ENCODE measurements at regions not wholly inside any gene's neighbourhood (a gene's known extent, or its start where the extent isn't known, plus 50 kb on each side); places are given as distances from the start of the nearest gene placed in this dataset.

DNA sequence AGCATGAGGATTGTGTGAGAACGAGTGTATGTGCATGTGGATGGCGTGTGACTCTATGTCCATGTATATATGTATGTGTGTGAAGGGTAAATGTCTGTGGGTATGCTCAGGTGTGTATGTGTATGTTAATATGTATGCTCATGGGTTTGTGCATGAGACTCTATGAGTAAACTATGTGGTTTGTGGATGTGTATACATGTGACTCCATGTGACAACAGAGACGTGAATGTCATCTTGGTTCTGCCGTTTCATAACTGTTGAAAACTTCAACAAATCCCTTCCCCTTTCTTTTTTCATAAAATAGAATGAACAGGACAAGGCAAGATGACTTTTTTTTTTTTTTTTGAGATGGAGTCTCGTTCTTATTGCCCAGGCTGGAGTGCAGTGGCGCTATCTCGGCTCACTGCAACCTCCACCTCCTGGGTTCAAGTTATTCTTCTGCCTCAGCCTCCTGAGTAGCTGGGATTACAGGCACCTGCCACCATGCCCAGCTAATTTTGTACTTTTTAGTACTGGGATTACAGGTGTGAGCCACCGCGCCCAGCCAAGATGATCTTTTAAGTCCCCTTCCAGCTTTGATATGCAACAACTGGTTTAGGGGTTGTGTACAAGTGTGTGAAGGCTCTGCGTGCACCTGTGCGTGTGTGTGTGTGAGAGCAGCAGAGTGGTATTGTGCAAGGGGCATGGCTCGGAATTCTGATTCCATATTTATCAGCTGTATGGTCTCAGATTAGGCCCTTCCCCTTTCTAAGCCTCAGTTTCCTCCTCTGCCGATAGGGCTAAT lies 106.3 kb downstream of the EBNA1BP2 start:
- no peak for DNase-seq (ENCODE audit: low read depth)

- DNase-seq (ENCODE audit: low read depth): no peak
Observed at GRCh38 chr1:43065191-43065590, 106.5 kb upstream of the SLC2A1 start.

- no peak for DNase-seq (ENCODE audit: low read depth)
Observed at GRCh38 chr1:43063394-43064219, 104.9 kb upstream of the SLC2A1 start.

- no peak for DNase-seq (ENCODE audit: low read depth)
Observed at GRCh38 chr1:43062527-43063095, 103.9 kb upstream of the SLC2A1 start.

- no peak for DNase-seq (ENCODE audit: low read depth)
Observed at GRCh38 chr1:43061757-43062156, 103.1 kb upstream of the SLC2A1 start.

DNA sequence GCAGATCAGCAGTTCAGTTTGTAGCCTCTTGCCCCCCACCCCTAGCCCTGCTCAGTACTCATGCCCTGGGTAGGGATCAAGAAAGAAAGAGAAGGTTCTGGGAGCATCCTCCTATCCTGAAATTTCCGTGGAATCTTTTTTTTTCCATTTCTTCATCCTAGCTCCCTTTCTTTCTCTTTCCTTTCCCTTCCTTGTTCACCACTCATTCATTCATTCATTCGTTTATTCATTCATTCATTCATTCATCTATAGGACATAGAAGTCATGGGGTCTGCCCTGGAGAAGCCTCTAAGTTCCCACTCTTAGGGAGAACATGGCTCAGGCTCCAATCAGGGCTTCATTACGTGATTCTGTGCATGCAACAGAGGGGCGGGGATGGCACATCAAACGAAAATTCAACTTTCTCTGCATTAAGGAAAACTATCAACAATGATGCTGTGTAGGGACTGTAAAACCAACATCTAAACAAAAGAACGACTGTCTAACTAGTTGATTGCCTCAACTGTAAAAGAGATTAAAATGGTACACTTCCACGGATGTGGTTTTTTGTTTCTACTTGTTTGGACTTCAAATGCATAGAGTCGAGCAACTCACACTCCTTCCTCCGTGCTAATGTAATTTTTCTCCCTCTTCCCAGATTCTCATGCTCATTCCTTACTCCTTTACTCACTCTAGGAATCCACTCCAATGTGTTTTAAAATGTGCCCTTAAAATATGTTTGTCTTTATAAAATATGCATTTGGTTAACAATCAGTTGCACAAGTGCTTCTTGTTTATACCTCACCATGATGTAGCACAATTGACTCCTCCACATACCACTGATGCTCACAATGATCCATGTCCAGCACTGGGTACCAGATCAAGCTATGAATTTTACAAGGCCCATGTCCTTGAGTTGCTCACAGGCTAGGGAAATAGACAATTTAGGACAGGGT lies 101.2 kb upstream of the SLC2A1 start:
- no peak for DNase-seq (ENCODE audit: low read depth)

DNA sequence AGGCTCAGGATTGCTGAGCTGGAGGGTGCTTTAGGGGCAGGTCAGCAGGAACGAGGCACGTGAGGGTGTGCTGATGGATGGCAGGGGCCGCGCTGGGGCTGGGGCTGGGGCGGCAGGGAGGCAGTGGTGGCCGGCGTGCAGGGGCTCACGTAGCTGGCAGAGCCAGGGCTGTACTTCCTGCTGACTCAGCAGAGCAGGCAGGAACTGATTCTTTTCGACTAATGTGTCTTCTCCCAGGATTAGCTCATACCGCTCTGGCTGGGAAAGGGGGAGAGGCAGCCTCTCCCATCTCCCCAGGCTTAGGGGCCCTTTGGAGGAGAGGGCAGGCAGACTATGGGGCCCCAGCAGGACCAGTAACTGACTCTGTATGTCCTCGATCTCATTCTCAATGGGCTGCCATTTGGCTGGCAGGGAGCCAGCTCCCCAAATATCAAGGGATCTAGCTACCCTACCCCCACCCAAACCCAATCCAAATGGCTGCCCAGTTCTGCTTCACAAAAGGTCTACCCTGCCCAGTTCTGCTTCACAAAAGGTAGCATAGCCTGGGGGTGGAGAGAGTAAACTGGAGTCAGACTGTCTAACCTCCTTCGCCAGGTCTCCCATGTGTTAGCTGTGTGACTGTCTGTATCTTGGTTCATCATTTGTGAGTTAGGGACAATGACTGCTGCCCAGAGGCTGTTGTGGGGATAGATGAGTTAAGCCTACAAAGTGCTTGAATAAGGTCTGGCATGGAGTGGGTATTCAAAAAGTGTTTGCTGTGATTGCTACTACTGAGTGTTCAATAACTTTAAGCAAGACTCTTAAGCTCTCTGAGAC lies 100.1 kb upstream of the SLC2A1 start:
- DNase-seq (ENCODE audit: low read depth): no peak

DNA sequence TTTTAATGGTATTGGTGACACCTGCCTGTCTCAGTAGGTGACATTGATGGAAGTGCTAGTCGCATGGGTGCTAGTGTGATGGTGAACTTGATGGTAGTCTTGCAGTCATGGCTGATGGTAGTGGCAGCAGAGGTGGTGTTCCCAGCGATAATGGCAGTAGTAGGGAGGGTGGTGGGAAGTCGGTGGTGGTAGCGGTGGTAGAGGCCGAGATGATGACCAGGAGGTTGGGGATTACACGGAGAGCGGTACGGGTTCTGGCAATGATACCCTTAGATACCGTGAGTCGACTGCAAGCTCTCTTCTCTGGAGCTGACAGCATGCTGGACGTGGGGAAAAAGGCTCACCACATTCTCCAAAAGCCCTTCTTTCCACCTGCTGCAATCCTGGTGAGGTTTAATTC lies 99.4 kb upstream of the SLC2A1 start:
- DNase-seq (ENCODE audit: low read depth): no peak

DNA sequence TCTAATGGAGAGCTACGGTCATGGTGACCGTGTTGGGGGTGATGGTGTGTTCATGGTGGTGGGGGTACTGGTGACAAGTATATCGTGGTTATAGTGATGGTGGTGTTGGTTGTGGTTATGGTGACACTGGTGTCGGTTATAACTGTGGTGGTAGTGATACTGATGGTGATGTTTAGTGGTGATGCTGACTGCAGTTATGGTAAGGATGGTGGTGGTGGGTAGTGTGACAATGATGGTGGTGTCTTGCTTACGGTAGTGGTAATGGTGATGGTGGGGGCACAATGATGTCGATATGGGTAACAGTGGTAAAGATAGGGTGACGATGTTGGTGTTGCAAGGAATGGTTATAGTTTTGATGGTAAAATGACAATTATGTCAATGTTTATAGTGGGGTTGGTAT lies 98.9 kb upstream of the SLC2A1 start:
- DNase-seq (ENCODE audit: low read depth): no peak

- DNase-seq (ENCODE audit: low read depth): no peak
Observed at GRCh38 chr1:43056981-43057391, 98.3 kb upstream of the SLC2A1 start.

DNA sequence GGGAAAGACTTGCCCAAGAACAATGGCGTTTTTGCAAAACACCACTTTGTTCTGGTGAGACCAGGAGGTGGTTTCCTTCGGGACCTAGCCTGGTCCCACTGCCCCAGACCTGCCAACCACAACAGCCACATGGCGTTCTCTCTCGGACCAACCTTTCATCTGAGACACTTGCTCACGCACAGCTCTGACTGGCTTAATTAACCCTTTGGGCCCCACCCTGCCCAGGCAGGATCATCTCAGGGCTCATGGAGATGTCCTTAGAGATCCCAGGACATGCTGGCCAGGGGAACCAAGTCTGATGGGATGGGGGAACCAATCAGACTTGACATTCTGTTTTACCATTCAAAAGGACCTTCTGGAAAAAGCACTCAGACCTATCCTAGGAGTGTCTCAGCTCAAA lies 97.8 kb upstream of the SLC2A1 start:
- no peak for DNase-seq (ENCODE audit: low read depth)

- DNase-seq (ENCODE audit: low read depth): no peak
Observed at GRCh38 chr1:43054961-43055360, 96.3 kb upstream of the SLC2A1 start.

- DNase-seq (ENCODE audit: low read depth): no peak
Observed at GRCh38 chr1:43052786-43053439, 94.2 kb upstream of the SLC2A1 start.

- no peak for DNase-seq (ENCODE audit: low read depth)
Observed at GRCh38 chr1:43052322-43052721, 93.7 kb upstream of the SLC2A1 start.

DNA sequence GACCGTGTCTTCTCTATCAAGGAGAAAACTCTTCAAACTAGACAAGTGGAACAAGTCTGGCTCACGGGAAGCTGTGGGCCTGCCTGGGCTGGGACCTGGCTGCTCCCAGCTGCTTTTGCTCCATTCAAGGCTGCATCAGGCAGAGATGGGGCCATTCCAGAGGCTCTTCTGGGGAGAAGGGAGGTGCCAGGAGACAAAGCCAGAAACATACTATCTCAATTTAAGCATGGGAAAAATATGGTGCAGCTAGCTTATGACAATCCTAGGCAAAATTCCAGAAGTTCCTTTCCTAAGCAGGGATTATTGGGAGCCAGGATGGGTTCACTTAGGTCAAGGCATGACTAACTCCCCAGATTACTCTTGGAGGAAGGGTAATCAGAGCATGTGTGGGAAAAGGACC lies 90.8 kb upstream of the SLC2A1 start:
- DNase-seq (ENCODE audit: low read depth): no peak

- no peak for DNase-seq (ENCODE audit: low read depth)
Observed at GRCh38 chr1:43048601-43049011, 89.9 kb upstream of the SLC2A1 start.

- DNase-seq (ENCODE audit: low read depth): no peak
Observed at GRCh38 chr1:43047135-43047534, 88.5 kb upstream of the SLC2A1 start.

DNA sequence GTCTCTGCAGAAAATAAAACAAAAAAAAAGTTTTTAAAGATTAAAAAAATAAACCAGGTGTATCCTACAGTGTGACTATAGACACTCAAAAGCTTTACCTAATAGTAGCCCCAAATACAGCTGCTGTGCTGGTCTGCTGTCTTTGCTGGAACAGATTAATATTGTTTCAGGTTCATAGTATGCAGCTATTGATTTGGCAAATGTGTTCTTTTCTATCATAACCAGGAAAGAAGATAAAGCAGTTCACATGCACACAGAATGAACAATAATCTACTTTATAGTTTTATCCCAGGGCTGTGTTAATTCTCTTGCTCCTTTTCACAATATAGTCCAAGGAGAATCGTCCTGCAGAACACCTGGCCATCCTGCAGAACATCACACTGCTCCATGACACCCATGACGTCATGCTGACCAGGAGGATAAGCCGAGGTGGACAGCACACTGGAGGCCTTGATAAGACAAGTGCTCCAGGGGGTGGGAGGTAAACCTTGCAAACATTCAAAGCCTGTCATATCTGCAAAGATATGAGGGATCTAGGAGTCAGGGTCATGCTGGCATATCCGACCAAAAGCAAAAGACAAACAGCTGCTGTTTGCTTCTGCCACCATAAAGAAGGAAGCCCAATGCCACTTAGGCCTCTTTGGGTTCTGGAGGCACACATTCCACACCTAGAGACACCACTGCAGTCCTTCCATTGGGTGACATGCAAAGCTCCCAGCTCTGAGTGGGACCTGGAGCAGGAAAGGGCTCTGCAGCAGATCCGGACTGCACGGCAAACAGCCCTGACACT lies 86.1 kb upstream of the SLC2A1 start:
- DNase-seq (ENCODE audit: low read depth): no peak

DNA sequence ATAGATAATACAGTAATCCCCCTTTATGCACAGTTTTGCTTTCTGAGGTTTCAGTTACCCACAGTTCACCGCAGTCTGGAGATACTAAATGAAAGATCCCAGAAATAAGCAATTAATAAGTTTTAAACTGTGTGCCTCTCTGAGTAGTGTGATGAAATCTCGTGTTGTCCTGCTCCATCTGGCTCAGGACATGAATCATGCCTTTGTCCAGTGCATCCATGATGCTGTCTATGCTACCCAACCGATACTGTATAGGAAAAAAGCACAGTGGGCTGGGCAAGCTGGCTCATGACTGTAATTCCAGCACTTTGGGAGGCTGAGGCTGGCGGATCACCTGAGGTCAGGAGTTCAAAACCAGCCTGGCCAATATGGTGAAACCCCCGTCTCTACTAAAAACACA lies 85.0 kb upstream of the SLC2A1 start:
- no peak for DNase-seq (ENCODE audit: low read depth)

All from CMK (cell line).